Kidney tubule cell (primary cell): ENCODE measurements at regions not wholly inside any gene's neighbourhood (a gene's known extent, or its start where the extent isn't known, plus 50 kb on each side); places are given as distances from the start of the nearest gene placed in this dataset.
A peak's percentile ranks its signal among the peaks of the same experiment; 100 is the strongest.
"Not testable (repeated sequence)": the region's sequence is repeated elsewhere in the genome, so short reads cannot be mapped to it uniquely, and the experiment has no call there.

Experiments used
- DNase-seq: peaks from one replicate; pipeline ENCODE4 v3.0.0-alpha.2; 2018; ENCODE audit warnings: low spot score

DNA sequence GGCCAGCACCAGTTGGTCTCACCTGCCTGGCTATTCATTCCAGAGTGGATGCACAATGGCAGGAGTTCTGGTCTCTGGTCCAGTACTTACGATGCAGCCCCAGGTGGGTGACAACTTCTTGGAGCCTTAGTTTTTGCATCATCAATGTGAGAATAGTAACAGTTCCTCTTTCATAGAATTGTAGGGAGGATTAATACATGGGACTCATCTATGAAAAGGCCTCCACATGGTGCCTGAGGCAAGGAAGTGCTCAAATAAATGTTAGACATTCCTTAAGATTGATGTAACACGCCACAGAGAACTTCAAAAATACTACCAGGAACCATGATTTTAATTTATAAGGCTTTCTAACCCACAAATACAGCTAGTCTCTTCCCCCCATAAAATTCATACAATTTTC, 120.1 kb upstream of the CHST15 start:
- no peak for DNase-seq

DNA sequence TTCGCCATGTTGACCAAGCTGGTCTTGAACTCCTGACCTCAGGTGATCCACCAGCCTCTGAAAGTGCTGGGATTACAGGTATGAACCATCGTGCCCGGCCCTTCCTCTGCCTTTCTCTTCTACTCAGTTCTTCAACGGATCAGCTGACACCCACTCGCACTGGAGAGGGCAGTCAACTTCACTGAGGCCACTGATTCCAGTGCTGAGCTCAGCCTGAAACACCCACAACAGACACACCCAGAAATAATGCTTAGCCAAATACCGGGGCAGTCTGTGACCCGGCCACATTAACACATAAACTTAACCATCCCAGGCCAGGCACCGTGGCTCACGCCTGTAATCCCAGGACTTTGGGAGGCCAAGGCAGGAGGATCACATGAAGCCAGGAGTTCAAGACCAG, 119.3 kb upstream of the CHST15 start:
- DNase-seq = no peak

DNA sequence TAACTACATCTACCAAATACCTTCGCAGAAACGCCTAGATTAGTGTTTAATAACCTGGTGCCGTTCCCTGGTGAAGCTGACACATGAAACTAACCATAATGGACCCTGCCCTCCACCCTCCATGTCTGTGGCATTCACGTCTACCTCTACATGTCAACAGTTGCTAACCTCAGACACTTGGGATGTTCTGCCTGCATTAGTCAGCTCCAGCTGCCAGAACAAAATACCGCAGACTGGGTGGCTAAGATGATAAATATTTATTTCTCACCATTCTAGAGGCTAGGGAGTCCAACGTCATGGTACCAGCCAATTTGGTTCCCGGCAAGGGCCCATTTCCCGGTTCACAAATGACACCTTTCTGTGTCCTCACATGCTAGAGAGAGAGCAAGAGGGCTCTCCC, 118.5 kb upstream of the CHST15 start:
- DNase-seq = no peak

DNA sequence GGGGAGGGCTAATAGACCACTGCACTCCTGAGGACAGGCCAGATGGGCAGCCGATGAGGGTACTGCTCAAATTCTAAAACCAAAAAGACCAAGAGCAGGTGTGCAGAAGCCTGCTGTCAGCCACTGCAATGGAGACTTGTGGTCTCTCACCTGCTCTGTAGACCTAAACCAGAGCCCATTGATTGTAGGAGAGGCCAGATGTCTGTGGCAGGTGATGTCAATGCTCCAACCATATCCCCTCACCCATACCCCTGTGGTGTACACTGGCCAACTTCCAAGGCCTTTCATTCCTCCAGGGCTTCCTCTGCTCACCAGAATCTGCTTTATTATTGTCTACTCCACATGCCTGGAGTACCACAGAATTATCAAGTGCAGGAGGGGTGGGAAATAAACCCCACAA, 116.9 kb upstream of the CHST15 start:
- no peak for DNase-seq

DNA sequence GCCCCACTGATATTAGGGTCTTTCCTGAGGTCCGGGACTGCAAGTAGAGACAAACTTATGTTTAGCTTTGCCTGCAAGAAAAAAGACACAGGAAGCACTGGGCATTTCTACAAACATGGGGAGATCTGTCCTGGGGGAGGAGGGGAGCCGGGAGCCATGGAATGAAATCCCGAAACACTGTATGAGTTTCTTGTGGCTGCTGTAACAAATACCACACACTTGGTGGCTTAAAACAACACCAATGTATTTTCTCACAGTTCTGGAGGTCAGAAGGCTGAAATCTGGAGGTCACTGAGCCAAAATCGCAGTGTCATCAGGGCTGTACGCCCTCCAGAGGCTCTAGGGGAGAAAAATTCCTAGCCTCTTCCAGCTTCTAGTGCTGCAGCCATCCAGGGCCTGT, 114.0 kb upstream of the CHST15 start:
- no peak for DNase-seq

DNA sequence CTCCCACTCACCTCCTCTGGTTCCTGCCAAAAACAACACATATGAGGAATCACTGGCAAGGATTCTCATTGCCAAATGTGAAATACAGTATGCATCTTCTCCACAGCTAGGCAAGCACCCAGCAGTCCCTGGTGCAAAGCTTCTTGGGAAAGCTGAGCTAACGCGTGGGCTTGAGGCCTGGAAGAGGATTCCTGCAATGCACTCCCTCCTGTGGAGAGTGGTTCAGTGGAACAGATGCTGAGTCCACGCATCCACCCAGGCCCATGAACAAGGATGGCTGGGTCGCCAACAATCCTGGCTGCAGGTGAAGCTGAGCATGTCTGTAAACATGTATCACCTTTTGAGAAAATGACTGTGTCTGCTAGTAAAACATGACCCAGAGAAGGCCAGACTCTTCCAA, 113.2 kb upstream of the CHST15 start:
- no peak for DNase-seq

DNA sequence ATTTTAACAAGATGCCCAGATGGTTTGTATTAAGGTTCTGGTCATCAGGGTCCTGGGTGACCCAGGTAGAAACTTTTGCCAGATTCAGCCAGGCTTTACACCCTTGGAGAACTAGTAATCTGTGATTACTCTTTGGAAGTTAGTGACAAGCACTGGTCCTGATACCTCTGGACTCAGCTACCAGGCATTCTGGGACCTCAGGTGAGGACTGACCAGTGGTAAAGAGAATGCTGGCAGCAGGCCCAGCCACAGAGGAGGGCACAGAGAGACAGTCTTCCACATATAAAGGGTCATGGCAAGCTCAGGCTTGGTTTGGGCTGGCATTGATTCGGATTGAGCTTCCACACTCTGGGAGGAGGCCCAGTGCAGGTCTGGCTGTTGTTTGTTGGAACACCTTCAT, 112.0 kb upstream of the CHST15 start:
- DNase-seq = no peak

DNA sequence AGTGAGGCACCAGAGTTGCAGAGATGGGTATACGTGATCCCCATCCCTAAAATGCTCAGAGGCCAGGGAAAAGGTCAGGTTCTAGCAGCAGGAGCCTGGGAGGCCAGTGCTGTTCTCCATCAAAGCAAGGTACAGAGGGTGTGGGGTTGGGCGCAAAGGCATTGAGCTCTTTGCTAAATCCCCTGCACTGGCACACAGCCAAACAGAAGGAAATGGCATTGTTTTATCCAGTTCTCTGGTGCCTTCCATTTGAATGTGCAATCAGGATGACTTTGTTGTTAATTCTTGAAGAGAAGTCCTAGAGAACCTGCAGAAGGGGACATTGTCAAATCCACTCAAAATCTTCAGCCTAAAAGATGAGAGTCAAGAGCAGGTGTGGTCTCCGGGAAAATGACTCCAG, 111.3 kb upstream of the CHST15 start:
- no peak for DNase-seq

DNA sequence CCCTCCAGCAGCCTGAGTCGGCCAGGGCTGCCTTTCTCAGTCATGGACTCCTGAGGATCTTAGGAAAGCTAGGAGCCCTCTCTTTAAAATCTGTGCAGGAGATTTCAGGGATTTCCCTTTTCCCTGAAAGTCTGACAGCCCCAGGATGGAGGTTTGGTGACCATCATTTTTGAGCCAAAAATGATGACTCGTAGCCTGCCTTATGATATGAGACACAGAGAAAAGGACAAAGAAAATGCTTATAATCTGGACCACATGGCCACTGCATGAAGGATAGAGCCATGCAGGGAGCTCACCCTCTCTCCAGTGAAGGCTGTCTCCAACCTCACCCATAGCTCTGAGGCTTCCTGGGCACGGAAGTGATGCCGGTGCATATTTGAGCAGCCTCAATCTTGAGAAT, 106.6 kb upstream of the CHST15 start:
- no peak for DNase-seq

DNA sequence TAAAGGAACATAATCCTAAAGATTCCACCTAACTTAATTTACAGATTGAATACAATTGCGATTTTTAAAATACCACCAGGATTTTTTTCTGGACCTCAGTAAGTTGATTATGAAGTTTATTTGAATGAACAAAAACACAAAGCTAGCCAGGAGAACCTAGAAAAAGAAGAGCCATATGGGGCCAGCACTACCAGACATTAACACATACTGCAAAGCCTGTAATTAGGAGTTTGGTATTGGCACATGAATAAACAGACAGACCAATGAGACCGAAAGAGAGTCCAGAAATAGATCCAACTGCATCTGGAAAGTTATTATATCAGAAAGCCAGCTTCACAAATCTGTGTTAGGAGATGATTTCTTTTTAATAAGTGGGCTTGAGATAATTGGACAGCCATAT, 105.5 kb upstream of the CHST15 start:
- no peak for DNase-seq

DNA sequence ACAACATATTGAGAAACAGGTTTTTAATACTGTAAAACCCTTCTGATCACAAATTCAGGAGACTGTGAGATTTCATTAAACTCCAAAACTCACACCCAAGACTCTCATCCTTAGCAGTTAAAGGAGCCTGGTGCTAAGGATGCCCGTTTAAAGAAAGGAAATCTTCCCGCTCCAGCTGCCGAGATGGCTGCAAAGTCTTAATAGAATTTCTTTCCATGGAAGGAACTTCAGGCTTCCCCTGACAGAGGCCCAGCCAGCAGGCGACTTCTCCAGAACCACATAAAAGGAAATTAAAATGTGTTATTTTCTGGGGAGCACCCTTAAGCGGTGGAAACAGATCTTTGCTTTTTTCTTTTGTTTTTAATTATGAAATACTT, 104.7 kb upstream of the CHST15 start:
- no peak for DNase-seq

DNA sequence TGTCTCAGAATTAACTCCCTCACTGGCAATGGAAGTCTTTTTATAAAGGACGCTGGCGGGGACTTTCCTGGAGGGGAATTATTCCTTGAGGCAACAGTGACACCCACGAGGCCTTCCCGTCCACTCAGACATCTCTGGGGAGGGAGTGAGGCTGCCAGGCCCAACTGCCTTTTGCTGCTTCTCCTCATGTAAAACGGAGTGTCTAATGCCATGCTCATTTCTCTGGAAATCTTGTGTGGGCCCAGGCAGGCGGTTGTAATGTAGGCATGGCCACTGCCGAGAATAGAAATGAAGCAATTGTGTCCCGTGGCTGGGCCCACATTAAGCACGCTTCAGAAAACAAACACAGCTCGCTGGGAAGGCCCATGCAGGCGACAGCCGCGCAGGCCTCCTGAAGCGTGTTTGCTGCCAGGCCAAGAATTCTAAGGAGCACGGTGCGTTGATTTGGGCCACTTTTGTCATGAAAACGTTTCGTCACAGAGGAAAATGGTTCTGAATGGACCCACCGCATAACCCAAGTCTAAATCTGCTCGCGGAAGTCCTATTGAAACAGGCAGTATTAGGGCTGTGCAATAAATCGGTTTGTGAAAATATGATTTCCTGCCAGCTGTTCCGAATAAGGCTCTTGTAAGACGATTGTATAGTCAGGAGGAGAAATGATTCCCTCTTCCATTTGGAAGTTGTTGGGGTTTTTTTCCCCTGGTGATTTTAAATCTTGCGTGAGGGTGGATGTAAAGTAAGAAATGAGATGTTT, 104.2 kb upstream of the CHST15 start:
- DNase-seq = no peak

DNA sequence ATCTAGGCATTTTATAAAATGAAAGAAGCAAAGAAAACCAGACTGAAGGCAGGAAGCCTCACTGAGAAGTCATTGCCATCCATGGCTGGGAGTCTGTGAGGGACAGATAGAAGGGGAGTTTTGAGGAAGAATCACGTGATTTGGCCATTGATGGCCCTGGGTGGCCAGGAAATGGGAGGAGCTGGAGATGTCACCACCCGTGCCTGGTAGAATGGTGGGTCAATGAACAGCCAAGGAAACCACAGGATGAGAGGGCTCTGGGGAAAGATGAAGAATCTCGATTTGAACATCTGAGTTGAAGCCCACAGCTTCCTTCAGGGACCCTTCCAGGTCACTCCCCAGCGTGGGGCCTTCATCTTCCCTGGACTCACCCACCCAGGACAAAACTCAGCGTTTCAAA, 103.3 kb upstream of the CHST15 start:
- DNase-seq = no peak

DNA sequence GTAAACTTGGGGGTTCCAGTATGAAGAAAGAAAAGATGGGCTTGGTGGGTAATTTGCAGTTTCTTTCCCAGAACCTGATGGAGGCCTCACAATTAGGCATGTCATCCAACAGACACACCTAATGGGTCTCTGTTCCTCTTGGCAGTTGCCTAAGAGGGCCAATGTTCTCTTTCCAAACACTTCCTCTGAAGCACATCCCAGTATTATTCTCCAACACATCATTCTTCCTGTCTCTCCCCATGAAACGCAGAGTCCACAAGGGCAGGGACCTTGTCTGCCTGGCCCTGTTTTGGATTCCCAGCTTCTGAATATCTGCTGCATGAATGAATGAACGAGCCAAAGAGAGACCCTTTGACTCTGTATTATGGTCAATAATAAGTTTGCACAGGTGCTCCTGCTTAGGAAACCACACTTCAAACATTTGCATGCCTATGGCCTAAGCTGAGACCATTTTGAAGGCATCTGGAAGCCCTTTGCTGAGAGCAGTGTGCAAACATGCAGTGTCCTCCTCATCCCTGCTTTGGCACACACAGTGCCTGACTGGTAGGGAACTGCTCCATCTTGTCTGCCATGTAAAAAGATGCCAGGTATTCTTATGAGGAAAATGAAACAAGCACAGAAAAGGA, 100.9 kb upstream of the CHST15 start:
- no peak for DNase-seq

DNA sequence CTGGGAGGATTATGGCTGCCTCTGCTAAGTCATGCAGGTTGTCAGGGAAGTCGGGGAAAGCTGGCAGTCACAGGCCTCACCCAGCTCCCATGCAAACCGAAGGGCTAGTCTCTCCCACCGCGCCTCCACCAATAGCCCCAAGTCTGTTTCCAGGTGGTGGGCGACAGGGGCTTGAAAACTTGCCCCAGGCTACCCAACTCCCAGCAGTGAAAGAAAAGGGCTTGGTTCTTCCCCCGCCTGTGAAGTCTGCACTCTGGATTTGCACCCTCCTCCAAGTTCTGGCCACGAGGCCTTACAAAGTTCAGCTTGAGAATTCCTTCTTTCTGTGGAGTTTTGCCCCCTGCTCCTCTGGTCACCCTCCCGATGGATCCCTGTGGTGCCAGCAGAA, 99.9 kb upstream of the CHST15 start:
- no peak for DNase-seq

DNA sequence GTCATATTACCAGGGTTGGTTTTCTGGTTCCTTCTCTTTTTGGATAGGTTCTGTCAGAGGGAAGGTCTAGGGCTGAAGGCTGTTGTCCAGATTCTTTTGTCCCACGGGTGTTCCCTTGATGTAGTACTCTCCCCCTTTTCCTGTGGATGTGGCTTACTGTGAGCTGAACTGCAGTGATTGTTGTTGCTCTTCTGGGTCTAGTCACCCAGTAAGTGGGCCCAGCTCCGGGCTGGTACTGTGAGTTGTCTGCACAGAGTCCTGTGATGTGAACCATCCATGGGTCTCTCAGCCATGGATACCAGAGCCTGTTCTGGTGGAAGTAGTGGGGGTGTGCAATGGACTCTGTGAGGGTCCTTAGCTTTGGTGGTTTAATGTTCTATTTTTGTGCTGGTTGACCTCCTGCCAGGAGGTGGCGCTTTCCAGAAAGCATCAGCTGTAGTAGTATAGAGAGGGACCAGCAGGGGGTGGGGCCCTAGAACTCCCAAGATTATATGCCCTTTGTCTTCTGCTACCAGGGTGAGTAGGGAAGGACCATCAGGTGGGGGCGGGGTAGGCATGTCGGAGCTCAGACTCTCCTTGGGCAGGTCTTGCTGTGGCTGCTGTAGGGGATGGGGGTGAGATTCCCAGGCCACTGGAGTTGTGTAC, 99.4 kb upstream of the CHST15 start:
- DNase-seq = not testable (repeated sequence)

DNA sequence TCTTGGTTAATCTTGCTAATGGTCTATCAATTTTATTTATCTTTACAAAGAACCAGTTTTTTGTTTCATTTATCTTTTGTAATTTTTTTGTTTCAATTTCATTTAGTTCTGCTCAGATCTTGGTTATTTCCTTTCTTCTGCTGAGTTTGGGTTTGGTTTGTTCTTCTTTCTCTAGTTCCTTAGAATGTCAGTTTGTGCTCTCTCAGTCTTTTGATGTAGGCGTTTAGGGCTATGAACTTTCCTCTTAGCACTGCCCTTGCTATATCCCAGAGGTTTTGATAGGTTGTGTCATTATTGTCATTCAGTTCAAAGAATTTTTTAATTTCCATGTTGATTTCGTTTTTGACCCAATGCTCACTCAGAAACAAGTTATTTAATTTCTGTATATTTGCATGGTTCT, 97.1 kb upstream of the CHST15 start:
- not testable (repeated sequence) for DNase-seq

DNA sequence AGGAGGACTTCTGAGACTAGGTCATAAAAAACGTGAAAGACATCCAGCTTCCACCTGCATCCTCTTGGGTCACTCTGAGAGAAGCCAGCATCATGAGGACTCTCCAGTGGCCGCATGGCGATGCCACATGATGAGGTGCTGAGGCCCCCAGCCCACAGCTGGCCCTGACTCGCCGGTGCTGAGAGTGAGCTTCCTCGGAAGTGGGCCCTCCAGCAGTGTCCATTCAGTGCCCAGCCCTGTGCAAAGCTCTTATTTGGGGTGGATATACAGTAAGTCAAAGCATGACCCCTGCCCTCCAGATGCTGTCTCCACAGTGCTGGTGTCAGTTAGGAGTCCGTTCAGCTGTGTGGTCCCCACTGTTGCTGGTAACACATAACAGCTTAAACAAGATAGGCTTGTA, 93.6 kb upstream of the CHST15 start:
- DNase-seq = no peak

DNA sequence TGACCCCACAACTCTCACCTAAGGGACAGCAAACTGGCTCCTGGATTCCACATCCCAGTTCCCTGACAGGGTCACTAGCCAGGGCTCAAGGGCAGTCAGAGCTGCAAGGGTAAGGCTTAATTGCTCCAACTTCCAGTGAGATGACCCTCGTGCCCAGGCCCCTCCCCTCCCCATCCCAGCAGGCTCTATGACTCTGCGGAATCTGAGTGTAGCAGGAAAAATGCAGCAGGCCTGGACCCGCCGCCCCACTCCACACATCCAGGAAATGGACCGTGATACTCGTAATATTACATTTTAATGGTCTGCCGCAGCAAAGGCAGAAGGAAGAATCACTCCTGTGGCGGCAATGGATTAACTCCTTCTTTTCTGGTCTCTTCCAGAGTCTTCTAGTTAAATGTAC, 91.7 kb upstream of the CHST15 start:
- DNase-seq = peak; percentile 13

DNA sequence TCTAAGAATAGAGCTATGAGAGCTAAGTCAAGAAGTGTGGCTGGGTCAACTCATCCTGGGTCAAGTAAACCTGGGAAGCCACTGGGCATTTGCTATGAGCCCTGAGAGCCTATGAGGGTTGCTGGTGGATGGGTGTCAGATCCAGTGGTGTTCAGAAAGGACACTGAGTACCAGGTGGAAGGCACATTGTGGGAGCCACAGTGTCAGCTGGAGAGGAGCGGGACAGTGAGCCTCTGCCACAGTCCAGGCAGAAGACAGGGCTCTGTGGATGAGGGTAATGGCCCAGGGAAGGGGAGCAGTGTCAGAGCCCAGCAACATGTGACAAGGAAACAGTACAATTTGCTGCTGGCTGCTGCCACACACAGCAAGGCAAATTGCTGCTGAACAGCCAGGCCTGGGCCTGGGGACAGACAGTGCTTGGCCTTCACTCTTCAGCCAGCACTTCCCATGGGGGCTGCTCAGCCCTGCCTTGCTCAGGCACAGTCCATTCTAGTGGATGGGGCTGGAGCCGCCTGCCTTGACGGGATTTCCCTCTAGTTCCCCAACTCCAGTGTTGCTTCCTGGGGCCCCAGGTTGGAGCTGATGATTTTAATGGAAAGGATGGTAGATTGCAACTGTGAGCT, 90.9 kb upstream of the CHST15 start:
- no peak for DNase-seq

DNA sequence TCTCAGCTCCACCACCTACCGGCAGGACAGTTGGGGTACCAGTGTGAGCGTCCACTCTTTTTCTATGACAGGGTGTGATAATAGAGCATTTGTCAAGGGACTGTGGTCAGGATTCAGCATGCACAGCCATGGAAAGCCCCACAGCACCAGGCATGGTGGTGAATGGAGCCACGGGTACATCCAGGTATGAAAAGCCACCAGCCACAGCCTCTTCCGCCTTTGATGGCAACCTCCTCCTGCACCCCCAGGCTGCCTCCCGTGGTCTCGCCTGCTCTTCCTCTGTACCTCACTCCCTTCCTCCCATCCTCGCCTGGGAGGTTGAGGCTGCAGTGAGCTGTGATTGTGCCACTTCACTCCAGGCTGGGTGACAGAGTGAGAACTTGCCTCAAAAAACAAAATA, 90.2 kb upstream of the CHST15 start:
- no peak for DNase-seq

DNA sequence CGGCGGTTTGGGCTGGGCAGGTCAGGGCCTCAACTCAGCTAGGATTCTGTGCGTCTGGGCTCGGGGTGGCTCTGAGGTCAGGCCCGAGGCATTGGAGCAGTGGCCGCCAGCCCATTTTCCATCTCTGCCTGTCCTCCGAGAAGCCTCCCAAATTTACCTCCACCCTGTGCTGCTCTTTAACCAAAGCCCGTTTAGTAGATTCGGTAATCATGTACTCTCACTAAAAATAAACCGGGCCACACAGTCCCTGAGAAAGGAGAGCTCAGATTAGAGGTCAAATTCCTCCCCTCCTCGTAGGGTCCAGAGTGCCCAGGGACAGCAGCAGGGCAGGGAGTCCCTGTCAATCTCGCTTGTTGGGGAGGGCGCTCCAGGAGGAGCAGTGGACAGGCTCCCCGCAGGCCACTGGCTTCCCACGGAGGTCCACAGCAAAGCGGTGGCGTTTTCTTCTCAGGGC, 88.7 kb upstream of the CHST15 start:
- DNase-seq = no peak

DNA sequence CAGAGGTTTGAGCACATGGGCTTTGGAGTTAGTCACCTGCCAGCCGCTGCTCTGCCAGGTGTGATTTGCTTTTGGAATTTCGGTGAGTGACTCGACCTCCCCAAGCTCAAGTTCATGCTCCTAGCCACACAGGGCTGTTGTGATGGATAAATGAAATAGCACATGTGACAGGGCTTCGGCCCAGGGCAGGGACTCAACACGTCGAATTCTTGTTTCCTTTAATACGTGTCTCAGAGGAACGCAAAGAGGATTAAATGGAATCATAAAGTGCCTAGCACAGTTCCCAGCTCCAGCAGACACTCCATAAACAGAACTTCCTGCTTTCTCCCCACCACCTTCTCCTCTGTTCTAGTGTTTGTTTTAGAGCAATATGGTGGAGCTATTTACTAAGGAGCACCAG, 88.3 kb upstream of the CHST15 start:
- peak; percentile 11 for DNase-seq
